HUDEP-2 (cell line): ENCODE measurements at regions not wholly inside any gene's neighbourhood (a gene's known extent, or its start where the extent isn't known, plus 50 kb on each side); places are given as distances from the start of the nearest gene placed in this dataset.

Source experiments
- DNase-seq, 76 experiments: peaks; one replicate each; lab custom pipeline; 2025; ENCODE audit not compliant: unreplicated experiment in 76 of 76; lab: John Stamatoyannopoulos, UW

- peak in 5 of 76 experiments; percentile 2 to 34 (median 3) for DNase-seq
Observed at GRCh38 chr1:232891071-232891470, 59.3 kb upstream of the NTPCR start.

- DNase-seq = no peak
Observed at GRCh38 chr1:232891656-232892317, 58.6 kb upstream of the NTPCR start.

GRCh38 chr1:232893481-232894313 lies 56.7 kb upstream of the NTPCR start:
- no peak for DNase-seq

GRCh38 chr1:232894436-232894835 lies 56.0 kb upstream of the NTPCR start:
- DNase-seq = no peak

GRCh38 chr1:232897949-232898465 lies 52.4 kb upstream of the NTPCR start:
- DNase-seq = no peak

GRCh38 chr1:232899268-232899667 lies 51.1 kb upstream of the NTPCR start:
- no peak for DNase-seq

GRCh38 chr1:232899839-232900238 lies 50.6 kb upstream of the NTPCR start:
- no peak for DNase-seq
